ENCODE measurements at regions not wholly inside any gene's neighbourhood (a gene's known extent, or its start where the extent isn't known, plus 50 kb on each side); places are given as distances from the start of the nearest gene placed in this dataset.

DNA sequence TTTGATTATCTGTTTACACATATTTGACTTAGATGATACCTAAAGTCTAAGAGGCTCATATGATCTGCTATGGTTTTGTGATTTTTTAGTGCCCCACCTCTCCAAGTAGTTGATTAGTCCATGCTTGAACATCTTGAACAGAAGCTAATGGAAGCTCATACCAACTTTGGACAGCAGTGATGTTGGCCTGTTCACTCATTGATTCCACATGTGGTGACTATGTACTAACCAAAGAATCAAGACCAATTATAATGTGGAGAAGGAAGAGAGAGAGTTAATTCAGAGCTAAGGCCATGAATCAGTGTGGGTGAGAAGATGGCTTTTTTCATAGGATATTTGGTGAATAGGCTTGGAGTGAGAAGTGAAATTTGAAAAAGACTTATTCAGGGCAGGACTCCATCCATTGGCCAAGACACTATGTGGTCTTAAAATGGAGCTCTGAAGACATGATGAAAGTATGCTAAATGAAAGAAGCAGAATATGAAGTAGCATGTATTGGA lies 178.3 kb upstream of the TWIST2 start:
- no peak for DNase-seq
- Histone ChIP-seq H3K4me1 (no peaks in the 10 kb centered on the region), H3K9me3 (no peaks in the 10 kb centered on the region), H3K27me3 (no peaks in the 10 kb centered on the region), H3K27ac (no peak overlapping the region), H3K4me3 (no peak overlapping the region), H3K36me3 (no peaks in the 10 kb centered on the region)
- intact Hi-C loops (cut with DNase I; ENCODE audit: low total_unique reads), result no loop called here
- no peak for TF ChIP-seq POLR2A (IDR thresholded peaks at IDR 0.05)
- TF ChIP-seq, protein P1, sequence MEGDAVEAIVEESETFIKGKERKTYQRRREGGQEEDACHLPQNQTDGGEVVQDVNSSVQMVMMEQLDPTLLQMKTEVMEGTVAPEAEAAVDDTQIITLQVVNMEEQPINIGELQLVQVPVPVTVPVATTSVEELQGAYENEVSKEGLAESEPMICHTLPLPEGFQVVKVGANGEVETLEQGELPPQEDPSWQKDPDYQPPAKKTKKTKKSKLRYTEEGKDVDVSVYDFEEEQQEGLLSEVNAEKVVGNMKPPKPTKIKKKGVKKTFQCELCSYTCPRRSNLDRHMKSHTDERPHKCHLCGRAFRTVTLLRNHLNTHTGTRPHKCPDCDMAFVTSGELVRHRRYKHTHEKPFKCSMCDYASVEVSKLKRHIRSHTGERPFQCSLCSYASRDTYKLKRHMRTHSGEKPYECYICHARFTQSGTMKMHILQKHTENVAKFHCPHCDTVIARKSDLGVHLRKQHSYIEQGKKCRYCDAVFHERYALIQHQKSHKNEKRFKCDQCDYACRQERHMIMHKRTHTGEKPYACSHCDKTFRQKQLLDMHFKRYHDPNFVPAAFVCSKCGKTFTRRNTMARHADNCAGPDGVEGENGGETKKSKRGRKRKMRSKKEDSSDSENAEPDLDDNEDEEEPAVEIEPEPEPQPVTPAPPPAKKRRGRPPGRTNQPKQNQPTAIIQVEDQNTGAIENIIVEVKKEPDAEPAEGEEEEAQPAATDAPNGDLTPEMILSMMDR (IDR thresholded peaks at IDR 0.05), result no peak

DNA sequence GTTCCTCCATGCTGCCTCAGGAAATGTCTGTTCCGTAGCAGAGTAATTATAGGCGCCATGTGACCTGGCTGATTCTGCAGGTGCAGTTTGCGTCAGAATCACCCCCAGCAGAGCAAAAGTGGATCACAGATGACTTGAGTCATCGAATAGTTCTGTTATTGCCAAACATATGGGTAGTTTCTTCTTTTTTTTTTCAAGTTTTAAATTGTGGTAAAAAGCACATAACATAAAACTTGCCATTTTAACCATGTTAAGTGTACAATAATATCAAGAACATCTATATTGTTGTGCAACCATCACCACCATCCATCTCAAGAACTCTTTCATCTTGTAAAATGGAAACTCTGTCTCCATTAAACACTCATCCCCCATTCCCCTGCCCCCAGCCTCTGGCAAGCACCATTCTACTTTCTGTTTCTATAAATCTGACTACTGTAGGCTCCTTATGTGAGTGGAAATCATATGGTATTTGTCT lies 177.7 kb upstream of the TWIST2 start:
- no peaks in the 10 kb centered on the region for H3K4me1 ChIP-seq
- H3K36me3 ChIP-seq, result no peaks in the 10 kb centered on the region
- H3K27ac ChIP-seq, result no peak overlapping the region
- no peak for DNase-seq
- no peak for TF ChIP-seq POLR2A (IDR thresholded peaks at IDR 0.05)
- TF ChIP-seq, protein P1 (IDR thresholded peaks at IDR 0.05), result no peak
- no peak overlapping the region for H3K4me3 ChIP-seq
- H3K27me3 ChIP-seq, result no peaks in the 10 kb centered on the region
- no peaks in the 10 kb centered on the region for H3K9me3 ChIP-seq
- intact Hi-C loops (cut with DNase I; ENCODE audit: low total_unique reads), result no loop called here

- TF ChIP-seq POLR2A (IDR thresholded peaks at IDR 0.05), result no peak
- TF ChIP-seq, protein P1 (IDR thresholded peaks at IDR 0.05), result no peak
- Histone ChIP-seq H3K27ac (no peak overlapping the region), H3K4me1 (peaks cover 0 to 11% of the 10 kb centered on the region in 2 donors), H3K27me3 (no peaks in the 10 kb centered on the region), H3K4me3 (no peak overlapping the region), H3K36me3 (no peaks in the 10 kb centered on the region), H3K9me3 (peaks cover 0 to 13% of the 10 kb centered on the region in 2 donors)
- no peak for DNase-seq
- intact Hi-C loops (cut with DNase I; ENCODE audit: low total_unique reads), result no loop called here
Observed at GRCh38 chr2:238682536-238682935, 165.3 kb upstream of the TWIST2 start.

- Histone ChIP-seq H3K36me3 (no peaks in the 10 kb centered on the region), H3K4me3 (no peak overlapping the region), H3K27me3 (no peaks in the 10 kb centered on the region), H3K4me1 (peaks cover 0 to 11% of the 10 kb centered on the region in 2 donors), H3K9me3 (peaks cover 0 to 8% of the 10 kb centered on the region in 2 donors), H3K27ac (peak overlapping the region; percentile 87 to 90)
- DNase-seq, result peak; percentile 73 to 87
- TF ChIP-seq POLR2A (IDR thresholded peaks at IDR 0.05), result no peak
- TF ChIP-seq, protein P1 (IDR thresholded peaks at IDR 0.05), result no peak
- intact Hi-C loops (cut with DNase I; ENCODE audit: low total_unique reads), result no loop called here
Observed at GRCh38 chr2:238684362-238685326, 163.2 kb upstream of the TWIST2 start.

DNA sequence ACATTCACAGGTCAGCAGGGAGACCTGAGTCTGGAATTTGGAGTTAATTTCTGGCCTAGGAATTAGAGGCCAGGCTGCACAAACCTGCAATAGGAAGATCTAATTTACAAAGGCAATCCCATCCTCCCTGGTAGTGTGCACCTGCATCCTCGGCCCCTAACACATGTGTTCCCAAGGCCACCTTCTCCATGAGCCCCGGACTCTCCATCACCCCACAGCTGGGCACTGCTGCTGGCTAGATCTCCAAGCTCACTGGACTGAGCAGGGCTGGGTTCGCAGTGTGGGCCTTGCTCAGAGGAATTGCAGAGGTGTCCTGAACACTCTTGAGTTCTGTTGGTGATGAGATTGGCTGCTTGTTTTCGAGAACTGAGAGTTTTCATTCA lies 162.6 kb upstream of the TWIST2 start:
- DNase-seq, result no peak
- intact Hi-C loops (cut with DNase I; ENCODE audit: low total_unique reads), result no loop called here
- Histone ChIP-seq H3K9me3 (peaks cover 0 to 8% of the 10 kb centered on the region in 2 donors), H3K27ac (peak overlapping the region; percentile 87 to 90), H3K4me1 (peaks cover 0 to 11% of the 10 kb centered on the region in 2 donors), H3K4me3 (no peak overlapping the region), H3K27me3 (no peaks in the 10 kb centered on the region), H3K36me3 (no peaks in the 10 kb centered on the region)
- TF ChIP-seq, protein P1 (IDR thresholded peaks at IDR 0.05), result no peak
- no peak for TF ChIP-seq POLR2A (IDR thresholded peaks at IDR 0.05)

Data from uterus (tissue), 3 donors.